ENCODE measurements at regions not wholly inside any gene's neighbourhood (a gene's known extent, or its start where the extent isn't known, plus 50 kb on each side); places are given as distances from the start of the nearest gene placed in this dataset.
"Not testable (repeated sequence)": the region's sequence is repeated elsewhere in the genome, so short reads cannot be mapped to it uniquely, and the experiment has no call there.

DNA sequence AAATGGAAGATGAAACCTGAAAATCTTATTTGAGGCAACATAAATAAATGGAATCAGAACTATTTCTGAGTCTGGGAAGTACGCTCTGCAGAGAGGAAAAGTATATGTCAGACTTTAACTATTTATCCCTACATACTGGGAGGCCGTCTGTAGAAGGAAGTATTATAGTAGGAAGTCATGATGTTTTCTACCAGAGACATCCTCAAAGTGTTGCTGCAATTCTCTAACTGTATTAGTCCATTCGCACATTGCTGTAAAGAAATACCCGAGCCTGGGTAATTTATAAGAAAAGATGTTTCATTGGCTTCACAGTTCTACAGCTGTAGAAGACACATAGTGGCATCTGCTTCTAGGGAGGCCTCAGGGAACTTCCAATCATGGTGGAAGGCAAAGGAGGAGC is 88.7 kb upstream of the TBL1X start:
- no peak for DNase-seq (ENCODE audit: low read depth, low spot score)
- in situ Hi-C loops (cut with HindIII; ENCODE audit: low pct_unique_long_range_greater_than_20kb, low sequenced_read_pairs), result no loop called here

DNA sequence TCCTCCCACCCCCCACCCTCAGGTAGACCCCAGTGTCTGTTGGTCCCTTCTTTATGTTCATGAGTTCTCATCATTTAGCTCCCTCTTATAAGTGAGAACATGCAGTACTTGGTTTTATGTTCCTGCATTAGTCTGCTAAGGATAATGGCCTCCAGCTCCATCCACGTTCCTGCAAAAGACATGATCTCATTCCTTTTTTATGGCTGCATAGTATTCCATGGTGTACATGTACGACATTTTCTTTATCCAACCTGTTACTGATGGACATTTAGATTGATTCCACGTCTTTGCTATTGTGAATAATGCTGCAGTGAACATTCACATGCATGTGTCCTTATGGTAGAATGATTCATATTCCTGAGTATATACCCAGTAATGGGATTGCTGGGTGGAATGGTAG is 87.6 kb upstream of the TBL1X start:
- in situ Hi-C loops (cut with HindIII; ENCODE audit: low pct_unique_long_range_greater_than_20kb, low sequenced_read_pairs); DNase-seq (ENCODE audit: low read depth, low spot score): not testable (repeated sequence)

DNA sequence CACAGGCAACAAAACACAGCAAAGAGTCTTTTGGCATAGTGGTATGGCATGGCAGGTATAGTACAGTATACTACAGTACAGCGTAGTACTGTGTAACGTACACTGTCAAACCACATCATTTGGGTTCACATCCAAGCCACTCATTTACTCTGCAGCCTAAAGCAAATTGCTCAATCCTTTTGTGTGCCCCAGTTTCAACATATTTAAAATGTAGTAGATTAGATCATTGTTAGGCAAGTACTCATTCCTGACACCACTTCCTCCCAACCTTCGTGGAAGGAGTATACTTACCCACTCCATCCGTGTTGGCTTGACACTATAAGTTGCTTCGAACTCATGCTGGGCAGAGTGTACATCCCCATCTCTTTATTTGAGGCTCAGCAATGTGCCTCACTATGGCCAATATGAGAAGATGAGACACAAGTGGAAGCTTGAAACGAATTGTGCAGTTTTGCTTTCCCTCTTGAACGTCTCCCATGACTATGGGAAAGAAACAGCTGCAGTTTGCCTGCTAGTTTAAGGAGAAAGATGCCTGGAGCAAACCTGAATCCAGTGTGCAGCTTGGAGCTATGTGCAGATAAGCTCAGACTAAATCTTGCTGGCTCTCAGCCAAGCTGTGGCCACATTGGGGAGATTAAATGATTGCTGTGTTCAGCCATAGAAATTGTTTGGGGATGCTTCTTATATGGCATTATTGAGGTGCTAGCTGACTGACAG is 85.7 kb upstream of the TBL1X start:
- DNase-seq (ENCODE audit: low read depth, low spot score), result no peak
- in situ Hi-C loops (cut with HindIII; ENCODE audit: low pct_unique_long_range_greater_than_20kb, low sequenced_read_pairs), result no loop called here

DNA sequence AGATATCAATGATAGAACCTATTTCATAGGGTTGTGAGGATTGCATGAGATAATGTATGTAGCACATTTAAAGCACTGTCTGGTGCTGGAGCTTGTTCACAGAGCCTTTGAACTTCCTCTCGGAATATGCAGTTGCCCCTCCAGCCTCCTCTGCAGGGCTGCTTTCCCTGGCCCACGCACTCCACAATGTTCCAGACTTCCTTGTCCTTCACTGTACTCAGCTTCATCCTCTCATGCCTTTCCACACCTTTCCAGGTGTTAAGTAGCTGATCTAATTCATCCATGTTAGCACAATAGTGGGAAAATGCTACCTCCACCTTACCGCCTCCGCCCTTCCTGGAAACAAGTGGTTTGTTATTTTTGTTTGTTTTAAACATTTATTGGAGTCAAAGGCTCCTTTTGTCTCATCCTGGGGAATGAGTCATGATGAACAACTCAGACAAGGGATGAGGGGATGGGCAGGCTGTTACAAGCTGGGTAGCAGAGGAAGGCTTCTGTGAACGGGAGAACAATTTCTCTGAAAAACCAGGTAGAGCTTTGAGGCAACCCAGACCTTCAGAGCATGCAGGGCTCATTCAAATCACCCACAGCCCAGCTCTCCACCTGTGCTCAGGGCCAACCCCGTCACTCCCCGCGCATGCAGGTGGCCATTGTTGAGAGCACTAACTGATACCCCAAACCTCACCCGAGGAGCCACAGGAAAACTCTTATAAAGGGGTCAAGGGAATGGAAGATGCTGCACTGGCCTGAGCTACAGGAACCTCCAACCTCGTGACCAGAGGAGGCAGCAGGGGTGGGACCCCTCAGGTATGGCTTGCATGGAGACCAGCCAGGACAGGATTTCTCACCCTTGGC is 84.9 kb upstream of the TBL1X start:
- DNase-seq (ENCODE audit: low read depth, low spot score), result no peak
- in situ Hi-C loops (cut with HindIII; ENCODE audit: low pct_unique_long_range_greater_than_20kb, low sequenced_read_pairs), result no loop called here

DNA sequence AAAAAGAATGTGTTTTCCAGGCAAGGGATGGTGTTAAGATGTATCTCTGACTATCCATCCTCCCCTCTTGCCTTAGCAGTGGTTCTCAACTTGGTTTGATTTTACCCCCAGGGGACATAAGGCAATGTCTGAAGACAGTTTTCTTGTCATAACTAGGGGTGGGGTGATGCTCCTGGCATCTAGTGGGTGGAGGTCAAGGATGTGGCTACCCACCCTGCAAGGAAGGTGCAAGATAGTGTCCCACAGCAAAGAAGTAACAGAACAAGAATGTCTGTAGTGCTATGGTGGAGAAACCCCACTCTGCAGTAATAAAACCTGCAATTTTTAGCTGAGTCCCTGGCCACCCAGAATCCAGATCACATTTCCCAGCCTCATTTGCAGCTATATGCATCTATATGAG is 81.2 kb upstream of the TBL1X start:
- in situ Hi-C loops (cut with HindIII; ENCODE audit: low pct_unique_long_range_greater_than_20kb, low sequenced_read_pairs), result no loop called here
- DNase-seq (ENCODE audit: low read depth, low spot score), result no peak

DNA sequence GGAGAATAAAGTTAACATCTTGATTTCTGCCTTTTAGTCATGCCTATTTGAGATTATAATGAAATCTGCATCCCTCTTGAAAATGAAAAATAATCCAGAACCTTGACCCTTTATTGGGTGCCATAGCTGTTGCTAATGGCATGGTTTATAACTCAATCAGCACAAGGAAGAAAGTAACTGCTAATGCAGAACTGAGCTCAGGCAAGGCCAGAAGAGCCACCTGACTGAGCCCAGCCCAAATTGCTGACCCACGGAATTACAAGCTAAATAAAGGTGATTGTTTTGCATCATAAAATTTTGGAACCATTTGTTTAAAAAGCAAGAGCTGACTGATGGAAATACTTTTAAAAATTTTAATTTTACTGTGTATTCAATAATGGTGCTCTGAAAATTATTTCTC is 76.4 kb upstream of the TBL1X start:
- in situ Hi-C loops (cut with HindIII; ENCODE audit: low pct_unique_long_range_greater_than_20kb, low sequenced_read_pairs), result no loop called here
- DNase-seq (ENCODE audit: low read depth, low spot score), result no peak

DNA sequence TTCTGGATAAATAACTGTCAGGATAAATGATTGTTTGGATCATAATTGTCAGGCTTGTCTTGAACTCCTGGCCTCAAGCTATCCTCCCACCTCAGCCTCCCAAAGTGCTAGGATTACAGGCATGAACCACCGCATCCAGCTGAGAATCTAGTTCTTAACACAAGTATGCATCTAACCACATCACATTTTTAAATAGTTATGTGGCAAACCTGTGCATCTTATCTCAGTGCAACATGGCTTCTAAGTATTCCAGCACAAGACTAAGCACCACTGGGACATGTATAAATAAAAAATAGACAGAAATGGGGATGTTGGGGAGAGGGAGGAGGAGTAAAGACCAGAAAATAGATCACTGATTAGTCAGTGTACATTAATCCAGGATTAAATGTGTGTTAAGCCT is 74.7 kb upstream of the TBL1X start:
- DNase-seq (ENCODE audit: low read depth, low spot score), result no peak
- in situ Hi-C loops (cut with HindIII; ENCODE audit: low pct_unique_long_range_greater_than_20kb, low sequenced_read_pairs), result no loop called here

DNA sequence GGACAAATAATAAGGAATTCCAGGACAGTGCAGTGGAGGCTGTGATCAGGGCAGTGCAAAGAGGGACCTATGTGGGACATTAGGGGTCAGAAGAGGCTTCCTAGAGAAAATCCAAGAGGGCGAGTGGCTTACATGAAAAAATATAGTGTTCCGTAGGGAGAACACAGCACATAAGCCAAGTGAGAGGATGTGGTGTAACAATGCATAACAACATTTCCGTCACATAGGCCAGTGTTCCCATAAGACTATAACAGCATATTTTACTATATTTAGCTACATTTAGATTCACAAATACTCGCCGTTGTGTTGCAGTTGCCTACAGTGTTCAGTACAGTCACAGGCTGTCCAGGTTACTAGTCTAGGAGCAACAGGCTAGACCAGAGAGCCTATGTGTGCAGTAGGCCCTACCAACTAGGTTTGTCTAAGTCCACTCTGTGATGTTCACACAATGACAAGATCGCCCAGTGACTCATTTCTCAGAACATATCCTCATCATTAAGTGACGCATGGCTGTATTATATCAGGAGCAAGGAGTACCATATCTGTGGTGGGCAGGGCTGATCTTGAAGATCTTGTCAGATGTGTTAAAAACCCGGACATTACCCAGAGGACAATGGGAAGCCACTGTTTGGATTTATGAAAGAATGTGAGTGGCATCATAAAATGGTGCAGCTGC is 74.0 kb upstream of the TBL1X start:
- in situ Hi-C loops (cut with HindIII; ENCODE audit: low pct_unique_long_range_greater_than_20kb, low sequenced_read_pairs), result no loop called here
- no peak for DNase-seq (ENCODE audit: low read depth, low spot score)

DNA sequence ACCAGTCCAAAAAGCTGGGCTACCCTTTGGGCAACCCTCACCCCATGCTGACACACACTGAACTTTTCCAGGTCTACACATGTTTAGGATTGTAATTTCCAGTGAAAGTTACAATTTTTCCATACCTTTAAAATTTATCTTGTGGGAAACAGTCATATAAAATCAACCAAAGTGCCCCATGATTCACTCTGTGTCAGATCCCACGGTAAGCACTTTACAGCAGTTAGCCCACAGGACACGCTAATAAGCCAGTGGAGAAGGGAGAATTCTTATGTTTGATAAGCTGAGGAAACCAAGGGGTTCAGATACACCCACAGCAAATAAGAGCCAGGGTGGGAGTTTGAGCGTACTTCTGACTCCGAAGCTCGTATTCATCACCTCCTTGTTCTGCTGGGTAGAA is 72.4 kb upstream of the TBL1X start:
- DNase-seq (ENCODE audit: low read depth, low spot score), result no peak
- in situ Hi-C loops (cut with HindIII; ENCODE audit: low pct_unique_long_range_greater_than_20kb, low sequenced_read_pairs), result no loop called here

DNA sequence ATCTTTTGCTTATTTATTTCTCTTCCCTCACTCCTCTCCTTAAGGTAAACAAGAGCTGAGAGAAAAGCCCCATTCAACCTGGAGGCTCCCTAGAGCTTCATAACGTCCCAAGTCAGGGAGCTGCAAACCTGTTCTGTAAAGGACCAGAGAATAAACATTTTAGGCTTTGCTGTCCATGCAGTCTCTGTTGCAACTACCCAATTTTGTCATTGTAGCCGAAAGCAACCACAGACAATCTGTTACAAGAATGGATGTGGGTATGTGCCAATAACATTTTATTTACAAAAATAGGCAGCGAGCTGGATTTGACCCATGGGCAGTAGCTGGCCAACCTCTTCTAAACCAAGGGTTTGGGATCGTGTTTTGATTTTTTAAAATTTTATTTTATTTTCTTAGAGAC is 71.3 kb upstream of the TBL1X start:
- DNase-seq (ENCODE audit: low read depth, low spot score), result no peak
- in situ Hi-C loops (cut with HindIII; ENCODE audit: low pct_unique_long_range_greater_than_20kb, low sequenced_read_pairs), result no loop called here

DNA sequence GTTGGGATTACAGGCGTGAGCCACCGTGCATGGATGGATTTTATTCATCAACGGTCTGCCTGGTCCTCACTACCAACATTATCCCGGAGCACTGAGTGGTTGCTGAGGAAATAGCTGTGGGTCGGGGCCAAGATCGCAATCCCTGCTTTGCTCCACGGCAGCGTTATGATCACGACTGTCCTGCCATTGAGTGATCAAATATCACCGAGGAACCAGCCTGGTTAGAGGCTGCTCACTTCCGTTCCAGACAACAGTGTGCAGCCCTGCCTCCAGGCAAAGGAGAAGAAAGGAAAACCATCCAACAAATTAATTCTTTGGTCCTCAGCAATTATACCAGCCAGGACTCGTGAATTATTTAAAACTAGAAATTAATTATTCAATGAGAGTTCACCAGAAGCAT is 70.6 kb upstream of the TBL1X start:
- in situ Hi-C loops (cut with HindIII; ENCODE audit: low pct_unique_long_range_greater_than_20kb, low sequenced_read_pairs), result no loop called here
- no peak for DNase-seq (ENCODE audit: low read depth, low spot score)

DNA sequence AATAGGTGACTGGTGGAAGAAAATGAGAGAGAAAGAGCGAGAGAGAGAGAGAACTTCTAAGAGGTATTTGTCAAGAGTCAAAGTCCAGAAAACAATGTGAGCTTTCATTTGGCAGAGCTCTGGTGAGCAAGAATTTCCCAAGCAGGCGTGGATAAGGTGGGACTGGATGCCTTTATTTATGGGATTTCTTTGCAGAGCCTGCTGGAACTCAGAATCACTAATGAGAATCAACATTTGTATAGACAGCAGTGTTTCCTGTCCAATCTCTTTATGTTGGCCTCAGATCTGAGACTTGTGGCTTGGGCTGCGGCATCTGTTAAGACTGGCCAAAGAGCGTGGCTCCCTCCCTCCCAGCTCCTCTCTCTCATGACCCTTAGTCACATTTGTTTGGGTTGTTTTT is 67.9 kb upstream of the TBL1X start:
- in situ Hi-C loops (cut with HindIII; ENCODE audit: low pct_unique_long_range_greater_than_20kb, low sequenced_read_pairs), result no loop called here
- DNase-seq (ENCODE audit: low read depth, low spot score), result peak; percentile 74

DNA sequence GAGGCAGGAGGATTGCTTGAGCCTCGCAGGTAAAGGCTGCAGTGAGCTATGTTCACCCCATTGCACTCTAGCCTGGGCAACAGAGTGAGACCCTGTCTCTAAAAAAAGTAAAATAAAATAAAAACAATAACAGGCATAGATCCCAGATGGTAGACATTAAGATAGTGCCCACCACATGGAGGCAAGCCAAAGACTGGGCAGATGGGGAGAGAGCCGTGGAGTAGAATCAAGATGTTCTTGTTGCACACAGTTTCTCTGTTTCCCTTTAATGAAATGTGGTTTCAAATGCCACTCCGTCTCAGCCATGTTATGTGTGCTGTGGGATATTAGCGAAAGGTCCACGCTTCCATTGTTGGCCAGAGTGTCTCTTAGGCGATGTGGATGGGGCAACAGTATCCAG is 63.8 kb upstream of the TBL1X start:
- in situ Hi-C loops (cut with HindIII; ENCODE audit: low pct_unique_long_range_greater_than_20kb, low sequenced_read_pairs), result no loop called here

DNA sequence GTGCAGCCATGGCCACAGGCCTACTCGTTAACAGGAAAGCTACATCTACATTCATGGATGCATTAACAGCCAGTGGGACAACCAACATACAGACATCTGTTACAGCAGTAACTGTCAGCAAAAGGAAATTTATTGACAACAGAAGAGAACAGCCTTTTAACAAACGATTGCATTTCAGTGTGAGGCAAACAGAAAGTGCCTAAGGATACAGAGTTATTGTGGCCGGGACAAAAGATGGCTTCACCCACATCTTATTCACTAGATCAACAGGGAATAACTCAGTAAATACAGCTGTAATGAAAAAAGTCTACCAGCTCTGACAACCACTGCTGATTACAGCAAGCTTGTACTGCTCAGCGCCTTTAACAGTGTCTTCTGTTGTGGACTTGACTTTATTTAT is 61.5 kb upstream of the TBL1X start:
- no peak for DNase-seq (ENCODE audit: low read depth, low spot score)
- in situ Hi-C loops (cut with HindIII; ENCODE audit: low pct_unique_long_range_greater_than_20kb, low sequenced_read_pairs), result no loop called here

More for the DNA sequence above, 63.8 kb upstream of the TBL1X start:
- no peak for DNase-seq (ENCODE audit: low read depth, low spot score)

DNA sequence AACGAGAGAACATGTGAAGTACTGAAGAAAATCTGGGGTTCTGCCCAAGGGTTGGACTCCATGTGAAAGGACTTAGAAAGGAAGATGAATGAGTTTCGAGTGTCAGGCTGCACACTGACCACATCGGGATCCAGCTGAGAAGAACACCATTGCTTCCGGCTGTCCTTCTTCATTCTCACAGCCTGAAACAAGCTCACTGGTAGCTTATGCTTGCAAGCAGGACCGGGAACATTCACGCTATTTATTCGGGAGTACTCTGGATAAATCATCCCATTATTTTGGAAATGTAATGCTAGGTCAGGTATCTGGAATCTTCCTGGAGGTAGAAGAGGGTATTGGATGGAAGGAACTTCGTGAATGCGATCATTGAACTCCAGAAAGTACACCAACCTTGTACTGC is 59.2 kb upstream of the TBL1X start:
- in situ Hi-C loops (cut with HindIII; ENCODE audit: low pct_unique_long_range_greater_than_20kb, low sequenced_read_pairs); DNase-seq (ENCODE audit: low read depth, low spot score): not testable (repeated sequence)

DNA sequence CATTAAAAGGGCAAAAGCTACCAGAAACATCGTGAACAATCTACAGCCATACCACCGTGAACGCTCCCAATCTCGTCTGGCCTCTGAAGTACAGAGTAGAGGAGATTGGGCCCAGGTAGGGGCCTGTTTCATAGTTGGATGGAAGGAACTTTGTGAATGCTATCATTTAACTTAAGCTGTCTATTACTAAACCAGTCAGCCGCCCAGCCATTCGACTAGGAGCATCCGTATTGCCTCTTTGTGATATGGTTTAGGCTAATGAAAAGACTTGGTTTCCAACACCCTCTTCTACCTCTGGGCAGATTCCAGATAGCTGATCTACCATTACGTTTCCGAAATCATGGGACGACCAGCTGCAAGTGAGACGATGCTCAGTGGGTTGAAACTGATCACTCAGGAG is 54.0 kb upstream of the TBL1X start:
- DNase-seq (ENCODE audit: low read depth, low spot score); in situ Hi-C loops (cut with HindIII; ENCODE audit: low pct_unique_long_range_greater_than_20kb, low sequenced_read_pairs): not testable (repeated sequence)

DNA sequence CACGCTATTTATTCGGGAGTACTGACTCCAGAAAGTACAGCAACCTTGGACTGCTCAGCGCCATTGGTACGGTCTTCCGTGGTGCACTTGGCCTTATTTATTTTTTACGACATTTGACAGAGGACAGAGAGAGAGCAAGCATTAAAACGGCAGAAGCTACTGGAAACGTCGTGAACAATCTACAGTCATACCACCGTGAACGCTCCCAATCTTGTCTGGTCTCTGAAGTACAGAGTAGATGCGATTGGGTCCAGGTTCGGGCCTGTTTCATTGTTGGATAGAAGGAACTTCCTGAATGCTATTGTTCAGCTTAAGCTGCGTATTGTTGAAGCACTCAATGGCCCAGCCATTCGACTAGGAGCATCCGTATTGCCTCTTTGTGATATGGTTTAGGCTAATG is 53.2 kb upstream of the TBL1X start:
- in situ Hi-C loops (cut with HindIII; ENCODE audit: low pct_unique_long_range_greater_than_20kb, low sequenced_read_pairs); DNase-seq (ENCODE audit: low read depth, low spot score): not testable (repeated sequence)

DNA sequence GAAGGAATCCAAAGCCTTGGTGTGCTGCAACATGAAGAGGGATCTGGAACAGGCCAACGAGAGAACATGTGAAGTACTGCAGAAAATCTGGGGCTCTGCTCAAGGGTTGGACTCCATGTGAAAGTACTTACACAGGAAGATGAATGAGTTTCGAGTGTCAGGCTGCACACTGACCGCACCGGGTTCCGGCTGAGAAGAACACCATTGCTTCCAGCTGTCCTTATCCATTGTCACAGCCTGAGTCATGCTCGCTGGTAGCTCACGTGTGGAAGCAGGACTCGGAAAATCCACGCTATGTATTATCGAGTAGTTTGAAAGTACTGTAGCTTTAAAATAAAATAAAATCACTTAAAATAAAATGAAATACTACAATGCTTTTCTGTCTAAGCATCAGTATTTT is 50.4 kb upstream of the TBL1X start:
- DNase-seq (ENCODE audit: low read depth, low spot score), result no peak

More for the DNA sequence above, 50.4 kb upstream of the TBL1X start:
- in situ Hi-C loops (cut with HindIII; ENCODE audit: low pct_unique_long_range_greater_than_20kb, low sequenced_read_pairs), result no loop called here

Data from SK-MEL-5 (cell line).